SK-N-SH (cell line): ENCODE measurements at regions not wholly inside any gene's neighbourhood (a gene's known extent, or its start where the extent isn't known, plus 50 kb on each side); places are given as distances from the start of the nearest gene placed in this dataset.

Experiments
- CTCF ChIA-PET: fragments of 300-600, 350-600 bp; formaldehyde crosslinking; extraction: SDS; loops from one replicate; lab custom pipeline; 2021; lab: Yijun Ruan, JAX
- POLR2A ChIA-PET: fragments of 350-600 bp; sonication (Branson Sonifier 250); formaldehyde crosslinking; extraction: SDS; loops from one replicate; lab custom pipeline; 2020; ENCODE audit warnings: antibody characterized with exemption, inconsistent platforms; lab: Yijun Ruan, JAX
- DNase-seq: peaks from one replicate; pipeline ENCODE4 v3.0.0; 2012
- H2AFZ ChIP-seq: fragments of 200-600 bp; sonication (generic); 2 replicates; pipeline ENCODE4 v1.8.1; 2016; ENCODE audit warnings: antibody characterized with exemption, mild to moderate bottlenecking, low read depth
- H3F3A ChIP-seq: fragments of 200-600 bp; sonication (generic); replicated peaks from 2 replicates; pipeline ENCODE3; 2016; ENCODE audit warnings: antibody characterized with exemption, mild to moderate bottlenecking; ENCODE audit not compliant: insufficient read depth
- H3K27ac ChIP-seq, 2 experiments: fragments of 200-500 bp in 1 of 2; fragments of 200-600 bp in 1 of 2; sonication (Bioruptor generic) in 1 of 2; sonication (generic), shearing (Covaris generic) in 1 of 2; 2 replicates each; pipeline versions ENCODE4 v1.5.1 to v1.6.1; 2014 to 2016; ENCODE audit warnings: low read depth in 2 of 2, inconsistent platforms in 1 of 2, low read length in 1 of 2, mild to moderate bottlenecking in 1 of 2, mixed read lengths in 1 of 2
- H3K27me3 ChIP-seq: fragments of 200-600 bp; sonication (generic), shearing (Covaris generic); 2 replicates; pipeline ENCODE4 v1.6.1; 2016; ENCODE audit warnings: mixed run types; ENCODE audit not compliant: insufficient read depth
- H3K36me3 ChIP-seq, 2 experiments: fragments of 200-500 bp in 1 of 2; fragments of 200-600 bp in 1 of 2; sonication (Bioruptor generic) in 1 of 2; sonication (generic) in 1 of 2; replicated peaks in 1 of 2; 2 replicates each; pipeline versions ENCODE3 to v1.5.1; 2014 to 2016; ENCODE audit warnings: low read length in 1 of 2, mild to moderate bottlenecking in 1 of 2; ENCODE audit not compliant: insufficient read depth in 2 of 2, control insufficient read depth in 1 of 2
- H3K4me1 ChIP-seq, 2 experiments: fragments of 200-500 bp in 1 of 2; fragments of 200-600 bp in 1 of 2; sonication (Bioruptor generic) in 1 of 2; sonication (generic), shearing (Covaris generic) in 1 of 2; 2 replicates each; pipeline versions ENCODE4 v1.5.1 to v1.6.1; 2014 to 2016; ENCODE audit warnings: low read depth in 1 of 2, low read length in 1 of 2, mixed run types in 1 of 2; ENCODE audit not compliant: insufficient read depth in 2 of 2, control insufficient read depth in 1 of 2
- H3K4me2 ChIP-seq: fragments of 200-600 bp; sonication (generic), shearing (Covaris generic); 2 replicates; pipeline ENCODE4 v1.6.1; 2017; ENCODE audit warnings: mixed run types
- H3K4me3 ChIP-seq, 2 experiments: fragments of 200-500 bp in 1 of 2; fragments of 200-600 bp in 1 of 2; sonication (Bioruptor generic) in 1 of 2; sonication (generic), shearing (Covaris generic) in 1 of 2; 2 replicates each; pipeline versions ENCODE4 v1.5.1 to v1.8.1; 2014 to 2016; ENCODE audit warnings: low read depth in 2 of 2, inconsistent platforms in 1 of 2, low read length in 1 of 2, mild to moderate bottlenecking in 1 of 2, mixed read lengths in 1 of 2, moderate library complexity in 1 of 2
- H3K79me2 ChIP-seq: fragments of 200-600 bp; sonication (generic); 2 replicates; pipeline ENCODE4 v1.8.1; 2017; ENCODE audit warnings: mild to moderate bottlenecking; ENCODE audit not compliant: insufficient read depth
- H3K9ac ChIP-seq: fragments of 200-600 bp; sonication (generic); 2 replicates; pipeline ENCODE4 v1.6.1; 2017; ENCODE audit warnings: mixed run types
- H3K9me2 ChIP-seq: fragments of 200-600 bp; sonication (generic); 2 replicates; pipeline ENCODE4 v1.6.1; 2017; ENCODE audit warnings: mixed run types
- H3K9me3 ChIP-seq: fragments of 200-600 bp; sonication (generic); 2 replicates; pipeline ENCODE4 v1.6.1; 2017; ENCODE audit warnings: mixed run types, mild to moderate bottlenecking, moderate library complexity
- H4K20me1 ChIP-seq: fragments of 200-600 bp; sonication (generic); 2 replicates; pipeline ENCODE4 v1.6.1; 2017; ENCODE audit warnings: mild to moderate bottlenecking, mixed run types; ENCODE audit not compliant: insufficient read depth
- ELF1 ChIP-seq: IDR thresholded peaks from 2 replicates; pipeline ENCODE4 v1.4.0; 2012
- EP300 ChIP-seq, 2 experiments: IDR thresholded peaks; 2 replicates each; pipeline versions ENCODE4 v1.4.0 to v1.6.1; 2012; ENCODE audit warnings: borderline replicate concordance in 1 of 2, low read depth in 1 of 2, low read length in 1 of 2
- EZH2phosphoT487 ChIP-seq: fragments of 200-600 bp; sonication (generic); IDR thresholded peaks from 2 replicates; pipeline ENCODE4 v1.6.1; 2017; ENCODE audit warnings: low read depth, mixed run types, mild to moderate bottlenecking, antibody characterized with exemption, moderate library complexity, borderline replicate concordance
- FOXJ3 ChIP-seq: sonication (generic); formaldehyde crosslinking; IDR thresholded peaks from 2 replicates; pipeline ENCODE4 v1.5.1; 2020; ENCODE audit warnings: mild to moderate bottlenecking, missing genetic modification reagents
- GABPA ChIP-seq: IDR thresholded peaks from 2 replicates; pipeline ENCODE4 v1.4.0; 2012; ENCODE audit warnings: low read depth, mild to moderate bottlenecking
- IRF3 ChIP-seq: fragments of 150-350 bp; IDR thresholded peaks from 2 replicates; pipeline ENCODE4 v1.6.1; 2016; ENCODE audit warnings: mild to moderate bottlenecking, low read depth, low read length
- MXI1 ChIP-seq: IDR thresholded peaks from 2 replicates; pipeline ENCODE4 v1.6.1; 2012; ENCODE audit warnings: mild to moderate bottlenecking, low read depth, low read length, improper control_type of control experiment
- NRF1 ChIP-seq: IDR thresholded peaks from 2 replicates; pipeline ENCODE4 v1.6.1; 2012; ENCODE audit warnings: low read depth, mild to moderate bottlenecking, low read length
- POLR2AphosphoS5 ChIP-seq: IDR thresholded peaks from 2 replicates; pipeline ENCODE4 v1.6.1; 2012; ENCODE audit warnings: low read depth, low read length
- RCOR1 ChIP-seq: fragments of 150-350 bp; IDR thresholded peaks from 2 replicates; pipeline ENCODE4 v1.6.1; 2017; ENCODE audit warnings: antibody characterized with exemption, low read length
- RXRA ChIP-seq: IDR thresholded peaks from 2 replicates; pipeline ENCODE4 v1.4.0; 2012; ENCODE audit warnings: low read depth, mild to moderate bottlenecking, borderline replicate concordance
- SIN3A ChIP-seq: IDR thresholded peaks from 2 replicates; pipeline ENCODE4 v1.6.1; 2012; ENCODE audit warnings: low read depth, mild to moderate bottlenecking, low read length, moderate library complexity, borderline replicate concordance
- TAF1 ChIP-seq: IDR thresholded peaks from 2 replicates; pipeline ENCODE4 v1.6.1; 2012; ENCODE audit warnings: low read depth, mild to moderate bottlenecking, low read length, moderate library complexity, borderline replicate concordance
- WGBS: methylation state at CpG from one replicate; pipeline ENCODE4 v1.1.6; 2017; ENCODE audit warnings: low lambda C conversion rate; 5-methylcytosine and 5-hydroxymethylcytosine counted together
- TF ChIP-seq, protein P1 (sequence below): fragments of 150-350 bp; IDR thresholded peaks from 2 replicates; pipeline ENCODE4 v1.6.1; 2017; ENCODE audit warnings: antibody characterized with exemption, low read length, low read depth, borderline replicate concordance

DNA sequence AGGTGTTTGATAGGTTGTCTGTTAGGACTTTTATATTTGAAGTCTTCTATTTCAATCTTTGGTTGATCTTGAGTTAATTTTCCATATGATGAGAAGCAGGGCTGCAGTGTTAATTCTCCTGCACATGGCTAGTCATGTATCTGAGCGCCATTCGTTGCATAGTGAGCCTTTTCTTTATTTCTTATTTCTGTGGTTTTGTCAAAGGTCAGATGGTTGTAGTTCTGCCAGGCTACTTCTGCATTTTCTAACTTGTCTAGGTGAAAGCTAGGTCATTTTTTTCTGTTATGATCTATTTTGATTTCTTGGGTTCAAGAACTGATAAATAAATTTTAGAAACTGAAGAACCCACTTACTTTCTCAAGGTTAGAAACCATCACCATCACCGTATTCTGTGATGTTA lies 56.7 kb downstream of the CCDC74A start:
- Histone ChIP-seq H3K9me3 (no peaks in the 10 kb centered on the region), H3K36me3 (no peaks in the 10 kb centered on the region), H3K27ac (no peak overlapping the region), H3K4me2 (no peak overlapping the region), H3K27me3 (peaks cover 24% of the 10 kb centered on the region), H4K20me1 (no peaks in the 10 kb centered on the region), H3K4me3 (no peak overlapping the region), H3K79me2 (no peaks in the 10 kb centered on the region), H2AFZ (no peak overlapping the region), H3F3A (no peaks in the 10 kb centered on the region), H3K9me2 (no peaks in the 10 kb centered on the region), H3K9ac (no peak overlapping the region), H3K4me1 (no peaks in the 10 kb centered on the region)
- 24% methylated on average over 3 of the region's 3 CpGs for WGBS
- CTCF ChIA-PET: no interaction called here
- POLR2A ChIA-PET: no interaction called here
- no peak for DNase-seq
- TF ChIP-seq FOXJ3 (no peak), TAF1 (no peak), MXI1 (no peak), IRF3 (no peak), POLR2AphosphoS5 (no peak), EZH2phosphoT487 (no peak), NRF1 (no peak), RCOR1 (no peak), GABPA (no peak), SIN3A (no peak)
- TF ChIP-seq, all 33 proteins: peak for 0

DNA sequence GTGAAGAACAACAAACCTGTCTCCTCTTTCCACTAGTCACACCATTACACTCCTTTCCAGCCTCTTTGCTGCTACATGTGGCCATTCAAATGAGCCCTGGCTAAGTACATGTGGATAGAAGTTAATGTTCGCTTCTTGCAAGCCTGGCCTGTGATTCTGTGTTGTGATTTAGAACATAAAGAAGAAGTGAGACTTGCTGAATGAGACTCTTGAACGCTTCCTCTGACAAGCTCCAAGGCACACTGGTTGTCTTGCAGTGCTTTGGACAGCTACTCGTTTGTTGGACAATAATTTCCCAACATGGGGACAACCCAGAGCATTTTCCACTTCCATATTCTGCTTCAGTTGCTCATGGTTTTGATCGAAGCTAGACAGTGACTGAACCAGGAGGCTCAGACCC lies 57.3 kb downstream of the CCDC74A start:
- Histone ChIP-seq H3K9ac (no peak overlapping the region), H3K9me2 (no peaks in the 10 kb centered on the region), H4K20me1 (no peaks in the 10 kb centered on the region), H3F3A (no peaks in the 10 kb centered on the region), H3K79me2 (no peaks in the 10 kb centered on the region), H3K4me3 (no peak overlapping the region), H3K36me3 (no peaks in the 10 kb centered on the region), H3K4me1 (no peaks in the 10 kb centered on the region), H3K4me2 (no peak overlapping the region), H3K27me3 (peaks cover 22% of the 10 kb centered on the region), H2AFZ (no peak overlapping the region), H3K27ac (no peak overlapping the region), H3K9me3 (no peaks in the 10 kb centered on the region)
- TF ChIP-seq NRF1 (no peak), ELF1 (no peak), RXRA (no peak), EZH2phosphoT487 (no peak), MXI1 (no peak), SIN3A (no peak), EP300 (IDR thresholded peaks at IDR 0.05; ENCODE audit: borderline replicate concordance in 1 of 2, low read depth in 1 of 2, low read length in 1 of 2) (no peak)
- TF ChIP-seq, protein P1, sequence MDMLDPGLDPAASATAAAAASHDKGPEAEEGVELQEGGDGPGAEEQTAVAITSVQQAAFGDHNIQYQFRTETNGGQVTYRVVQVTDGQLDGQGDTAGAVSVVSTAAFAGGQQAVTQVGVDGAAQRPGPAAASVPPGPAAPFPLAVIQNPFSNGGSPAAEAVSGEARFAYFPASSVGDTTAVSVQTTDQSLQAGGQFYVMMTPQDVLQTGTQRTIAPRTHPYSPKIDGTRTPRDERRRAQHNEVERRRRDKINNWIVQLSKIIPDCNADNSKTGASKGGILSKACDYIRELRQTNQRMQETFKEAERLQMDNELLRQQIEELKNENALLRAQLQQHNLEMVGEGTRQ: no peak
- no peak for DNase-seq
- ChIA-PET CTCF (no interaction called here), POLR2A (no interaction called here)
- 7% methylated on average over 4 of the region's 4 CpGs for WGBS
